DND-41 (cell line): ENCODE measurements at regions not wholly inside any gene's neighbourhood (a gene's known extent, or its start where the extent isn't known, plus 50 kb on each side); places are given as distances from the start of the nearest gene placed in this dataset.
"Not testable (repeated sequence)": the region's sequence is repeated elsewhere in the genome, so short reads cannot be mapped to it uniquely, and the experiment has no call there.

Experiments
- CTCF ChIP-seq: IDR thresholded peaks from 2 replicates; pipeline ENCODE4 v1.5.1; 2012; ENCODE audit warnings: borderline replicate concordance, low read length, moderate library complexity, mild to moderate bottlenecking; ENCODE audit not compliant: poor library complexity, severe bottlenecking; ENCODE audit errors: extremely low read depth
- EZH2 ChIP-seq: IDR thresholded peaks from 3 replicates; pipeline ENCODE4 v1.6.1; 2012; ENCODE audit warnings: borderline replicate concordance, low read depth, mild to moderate bottlenecking, moderate library complexity, low read length, inconsistent platforms; ENCODE audit not compliant: severe bottlenecking

- not testable (repeated sequence) for TF ChIP-seq EZH2, CTCF
Observed at GRCh38 chr12:92231945-92232344, 86.3 kb upstream of the BTG1 start.
